H1 (cell line): ENCODE measurements at regions not wholly inside any gene's neighbourhood (a gene's known extent, or its start where the extent isn't known, plus 50 kb on each side); places are given as distances from the start of the nearest gene placed in this dataset.

ENCODE experiments used
- CTCF ChIA-PET: fragments of 300-600 bp; sonication (Branson Sonifier 250); formaldehyde crosslinking; loops from one replicate; lab custom pipeline; 2021; ENCODE audit not compliant: partially characterized antibody; lab: Charles Lee
- POLR2A ChIA-PET: fragments of 300-600 bp; sonication (Branson Sonifier 250); formaldehyde crosslinking; loops from one replicate; lab custom pipeline; 2021; ENCODE audit warnings: inconsistent platforms; ENCODE audit not compliant: partially characterized antibody; lab: Charles Lee
- DNase-seq, 2 experiments: peaks; one replicate each; pipeline versions ENCODE4 v3.0.0 to v3.0.0-alpha.2; 2010 to 2022; ENCODE audit warnings: low spot score in 2 of 2, low read depth in 1 of 2, mixed read lengths in 1 of 2
- FAIRE-seq: peaks from 2 replicates; lab custom pipeline; 2011; peaks lifted over from hg19 to GRCh38; lab: Jason Lieb, UNC
- H2AFZ ChIP-seq: 2 replicates; pipeline ENCODE4 v1.8.1; 2012; ENCODE audit warnings: low read length, inconsistent platforms
- H2AK5ac ChIP-seq: 2 replicates; pipeline ENCODE4 v1.6.1; 2013; ENCODE audit warnings: low read depth, low read length
- H2BK120ac ChIP-seq: replicated peaks from 2 replicates; pipeline ENCODE3; 2013; ENCODE audit warnings: low read depth, low read length, inconsistent platforms
- H2BK12ac ChIP-seq: 2 replicates; pipeline ENCODE4 v1.6.1; 2013; ENCODE audit warnings: low read depth, low read length
- H2BK15ac ChIP-seq: 2 replicates; pipeline ENCODE4 v1.6.1; 2013; ENCODE audit warnings: low read length
- H2BK20ac ChIP-seq: 2 replicates; pipeline ENCODE4 v1.6.1; 2013; ENCODE audit warnings: low read length
- H2BK5ac ChIP-seq: 2 replicates; pipeline ENCODE4 v1.6.1; 2013; ENCODE audit warnings: low read depth, low read length
- H3K14ac ChIP-seq: 2 replicates; pipeline ENCODE4 v1.6.1; 2013; ENCODE audit warnings: inconsistent platforms; ENCODE audit not compliant: insufficient read length
- H3K18ac ChIP-seq: 2 replicates; pipeline ENCODE4 v1.6.1; 2013; ENCODE audit warnings: low read length; ENCODE audit errors: extremely low read depth
- H3K23ac ChIP-seq: 2 replicates; pipeline ENCODE4 v1.6.1; 2013; ENCODE audit warnings: inconsistent platforms; ENCODE audit not compliant: insufficient read length
- H3K23me2 ChIP-seq: 2 replicates; pipeline ENCODE4 v1.6.1; 2013; ENCODE audit warnings: low read depth, low read length
- H3K27ac ChIP-seq: 2 replicates; pipeline ENCODE4 v1.6.1; 2011; ENCODE audit warnings: low read depth, low read length, inconsistent platforms
- H3K27me3 ChIP-seq, 4 experiments: replicated peaks in 1 of 4; 1 replicate in 1 of 4; 2 replicates in 3 of 4; pipeline versions ENCODE4 v1.6.1 to v1.8.1; 2011 to 2013; ENCODE audit warnings: low read length in 3 of 4, mild to moderate bottlenecking in 3 of 4, inconsistent platforms in 2 of 4, mixed read lengths in 2 of 4, moderate library complexity in 1 of 4; ENCODE audit not compliant: control insufficient read depth in 3 of 4, insufficient read depth in 3 of 4; ENCODE audit errors: extremely low read depth in 1 of 4
- H3K36me3 ChIP-seq, 4 experiments: 2 replicates each; pipeline versions ENCODE4 v1.6.1 to v1.8.1; 2011 to 2013; ENCODE audit warnings: mild to moderate bottlenecking in 4 of 4, low read length in 3 of 4, moderate library complexity in 2 of 4, control low read depth in 1 of 4, inconsistent platforms in 1 of 4; ENCODE audit not compliant: insufficient read depth in 4 of 4, control insufficient read depth in 2 of 4
- H3K4ac ChIP-seq: replicated peaks from 2 replicates; pipeline ENCODE3; 2013; ENCODE audit warnings: low read length, low read depth, mixed read lengths, inconsistent platforms; ENCODE audit not compliant: insufficient read length
- H3K4me1 ChIP-seq, 4 experiments: replicated peaks in 1 of 4; 1 replicate in 1 of 4; 2 replicates in 3 of 4; pipeline versions ENCODE4 v1.6.1 to v1.8.1; 2011 to 2013; ENCODE audit warnings: low read length in 3 of 4, inconsistent platforms in 2 of 4, mixed read lengths in 1 of 4; ENCODE audit not compliant: insufficient read depth in 4 of 4, control insufficient read depth in 3 of 4
- H3K4me2 ChIP-seq, 2 experiments: 2 replicates each; pipeline versions ENCODE4 v1.6.1 to v1.8.1; 2011 to 2013; ENCODE audit warnings: low read depth in 2 of 2, low read length in 2 of 2, control low read depth in 1 of 2, inconsistent platforms in 1 of 2, mild to moderate bottlenecking in 1 of 2; ENCODE audit not compliant: insufficient read depth in 1 of 2
- H3K4me3 ChIP-seq, 4 experiments: fragments of 200-600, 300-600 bp in 1 of 4; sonication (generic), shearing (Covaris generic), sonication (Bioruptor Twin) in 1 of 4; 2 replicates each; pipeline versions ENCODE4 v1.5.1 to v1.8.1; 2011 to 2016; ENCODE audit warnings: low read length in 4 of 4, low read depth in 3 of 4, control low read depth in 2 of 4, inconsistent platforms in 2 of 4, mild to moderate bottlenecking in 2 of 4, mixed read lengths in 1 of 4, moderate library complexity in 1 of 4; ENCODE audit not compliant: insufficient read depth in 2 of 4; ENCODE audit errors: extremely low read depth in 1 of 4
- H3K56ac ChIP-seq: replicated peaks from 2 replicates; pipeline ENCODE3; 2013; ENCODE audit warnings: low read depth, mild to moderate bottlenecking, mixed read lengths, low read length, inconsistent platforms; ENCODE audit not compliant: insufficient read length
- H3K79me1 ChIP-seq: 2 replicates; pipeline ENCODE4 v1.6.1; 2013; ENCODE audit warnings: low read depth, low read length, control low read depth
- H3K79me2 ChIP-seq, 2 experiments: 2 replicates each; pipeline versions ENCODE4 v1.6.1 to v1.8.1; 2012 to 2013; ENCODE audit warnings: low read length in 2 of 2, mild to moderate bottlenecking in 2 of 2, inconsistent platforms in 1 of 2; ENCODE audit not compliant: insufficient read depth in 2 of 2, control insufficient read depth in 1 of 2
- H3K9ac ChIP-seq, 4 experiments: replicated peaks in 1 of 4; 1 replicate in 1 of 4; 2 replicates in 3 of 4; pipeline versions ENCODE4 v1.6.1 to v1.8.1; 2011 to 2013; ENCODE audit warnings: low read depth in 3 of 4, low read length in 3 of 4, control low read depth in 2 of 4, mild to moderate bottlenecking in 2 of 4, moderate library complexity in 2 of 4, inconsistent platforms in 1 of 4; ENCODE audit errors: extremely low read depth in 1 of 4
- H3K9me3 ChIP-seq, 2 experiments: 2 replicates each; pipeline versions ENCODE4 v1.6.1 to v1.8.1; 2012 to 2013; ENCODE audit warnings: mild to moderate bottlenecking in 2 of 2, moderate library complexity in 2 of 2, control low read depth in 1 of 2, inconsistent platforms in 1 of 2, low read depth in 1 of 2, low read length in 1 of 2, mixed read lengths in 1 of 2; ENCODE audit not compliant: insufficient read depth in 2 of 2
- H4K20me1 ChIP-seq, 2 experiments: replicated peaks in 1 of 2; 2 replicates each; pipeline versions ENCODE3 to v1.8.1; 2011 to 2013; ENCODE audit warnings: inconsistent platforms in 2 of 2, low read length in 2 of 2, mild to moderate bottlenecking in 1 of 2; ENCODE audit not compliant: insufficient read depth in 2 of 2, control insufficient read depth in 1 of 2
- H4K5ac ChIP-seq: 2 replicates; pipeline ENCODE4 v1.6.1; 2013; ENCODE audit warnings: low read length, low read depth, mixed read lengths, inconsistent platforms; ENCODE audit not compliant: insufficient read length
- H4K8ac ChIP-seq: 2 replicates; pipeline ENCODE4 v1.8.0; 2013; ENCODE audit warnings: mild to moderate bottlenecking, moderate library complexity, low read length, inconsistent platforms; ENCODE audit not compliant: insufficient read depth; ENCODE audit errors: extremely low read depth
- H4K91ac ChIP-seq: replicated peaks from 2 replicates; pipeline ENCODE3; 2013; ENCODE audit warnings: low read length, mixed read lengths, inconsistent platforms; ENCODE audit not compliant: insufficient read length
- BCL11A ChIP-seq, 2 experiments: IDR thresholded peaks; one replicate each; pipeline ENCODE4 v1.6.1; 2011; ENCODE audit warnings: low read depth in 2 of 2, low read length in 2 of 2, mild to moderate bottlenecking in 2 of 2
- CBX5 ChIP-seq: fragments of 300-800, 300-1000 bp; sonication (generic); IDR thresholded peaks from 2 replicates; pipeline ENCODE4 v1.7.1; 2016; ENCODE audit warnings: antibody characterized with exemption, low read length, low read depth
- CBX8 ChIP-seq: fragments of 300-800, 300-1000 bp; sonication (generic); IDR thresholded peaks from 2 replicates; pipeline ENCODE4 v1.7.1; 2016; ENCODE audit warnings: low read depth, low read length, borderline replicate concordance
- EP300 ChIP-seq, 2 experiments: IDR thresholded peaks; 1 replicate in 1 of 2; 2 replicates in 1 of 2; pipeline ENCODE4 v1.6.1; 2011 to 2012; ENCODE audit warnings: low read depth in 2 of 2, low read length in 2 of 2, mild to moderate bottlenecking in 2 of 2, borderline replicate concordance in 1 of 2, inconsistent platforms in 1 of 2, moderate library complexity in 1 of 2
- JUND ChIP-seq: IDR thresholded peaks from 2 replicates; pipeline ENCODE4 v1.6.1; 2011; ENCODE audit warnings: mild to moderate bottlenecking, improper control_type of control experiment, low read length
- SIN3A ChIP-seq, 2 experiments: IDR thresholded peaks in 1 of 2; conservative IDR thresholded peaks in 1 of 2; 2 replicates each; pipeline ENCODE4 v1.6.1; 2011 to 2012; ENCODE audit warnings: low read length in 2 of 2, improper control_type of control experiment in 1 of 2, low read depth in 1 of 2, mild to moderate bottlenecking in 1 of 2
- SRF ChIP-seq: IDR thresholded peaks from 2 replicates; pipeline ENCODE4 v1.6.1; 2011; ENCODE audit warnings: mild to moderate bottlenecking, low read depth, low read length, moderate library complexity
- TAF7 ChIP-seq: optimal IDR thresholded peaks from 2 replicates; pipeline ENCODE3; 2011; ENCODE audit warnings: low read depth, mild to moderate bottlenecking, inconsistent platforms, low read length, moderate library complexity, borderline replicate concordance
- TEAD4 ChIP-seq: IDR thresholded peaks from 2 replicates; pipeline ENCODE4 v1.6.1; 2012; ENCODE audit warnings: low read depth, low read length, inconsistent platforms, mixed read lengths
- WGBS, 2 experiments: shearing (Covaris generic) in 1 of 2; methylation state at CpG; one replicate each; pipeline versions ENCODE4 v1.1.6 to v1.1.7; 2013 to 2015; ENCODE audit warnings: low lambda C conversion rate in 2 of 2, mixed read lengths in 2 of 2, inconsistent platforms in 1 of 2, low coverage in 1 of 2, missing lambda C conversion rate in 1 of 2; ENCODE audit not compliant: insufficient replicate concordance in 2 of 2, insufficient coverage in 1 of 2, insufficient read length in 1 of 2; ENCODE audit errors: extremely low coverage in 1 of 2, missing lambda C conversion rate in 1 of 2; 5-methylcytosine and 5-hydroxymethylcytosine counted together
- TF ChIP-seq, protein P1 (sequence below): IDR thresholded peaks from 2 replicates; pipeline ENCODE4 v1.6.1; 2011; ENCODE audit warnings: low read length, improper control_type of control experiment
- TF ChIP-seq, protein P2 (sequence below): IDR thresholded peaks from 2 replicates; pipeline ENCODE4 v1.6.1; 2011; ENCODE audit warnings: low read depth, mild to moderate bottlenecking, low read length; ENCODE audit not compliant: insufficient read depth

DNA sequence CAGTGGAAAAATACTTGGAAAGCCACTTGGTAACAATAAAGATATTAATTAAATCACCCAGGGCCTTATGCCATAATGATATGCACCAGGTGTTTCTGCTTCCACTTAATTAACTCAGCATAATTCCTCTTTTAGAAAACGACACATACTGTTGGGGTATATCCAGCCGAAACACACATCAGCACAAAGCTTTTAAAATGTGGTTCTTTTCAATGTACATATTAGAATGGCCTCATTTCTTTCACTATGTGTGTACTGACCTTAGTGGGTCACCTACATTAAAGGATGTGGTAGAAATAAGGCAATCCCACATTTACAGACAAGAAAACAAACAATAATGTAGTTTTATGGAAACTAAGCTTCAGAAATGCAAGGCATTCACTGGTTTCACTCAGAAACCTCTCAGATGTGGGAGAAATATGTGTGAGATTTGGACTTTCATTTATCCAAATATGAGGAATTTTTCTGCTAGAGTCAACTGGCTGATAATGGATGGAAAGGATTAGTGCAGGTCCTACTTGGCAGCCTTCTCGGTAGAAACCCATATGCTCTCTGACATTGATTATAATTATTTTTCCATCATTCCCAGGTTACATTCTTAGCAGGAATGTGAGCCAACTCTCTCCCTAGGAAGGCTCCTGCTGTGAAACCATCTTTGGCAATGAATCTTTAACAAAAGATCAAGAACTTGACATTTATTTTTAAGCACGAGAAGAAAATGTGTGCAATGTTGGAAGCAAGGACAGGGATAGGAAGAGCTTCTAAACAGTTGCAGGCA, 66.7 kb upstream of the DHX40 start:
- CTCF ChIA-PET, result interaction anchor here (1.6 kb wide), 1 partner anchor 64 kb away, joined by 3 read pairs; no protein-coding TSS in a partner anchor
- Histone ChIP-seq H3K4ac (no peak overlapping the region), H3K79me2 (no peaks in the 10 kb centered on the region), H4K5ac (no peak overlapping the region), H3K9ac (no peak overlapping the region), H2BK5ac (no peak overlapping the region), H3K27me3 (no peaks in the 10 kb centered on the region), H3K23ac (no peak overlapping the region), H3K14ac (no peak overlapping the region), H2AK5ac (no peak overlapping the region), H2BK120ac (no peak overlapping the region), H4K20me1 (no peaks in the 10 kb centered on the region), H2BK15ac (no peak overlapping the region), H3K79me1 (no peaks in the 10 kb centered on the region), H3K9me3 (peaks cover 0 to 10% of the 10 kb centered on the region in 2 experiments; a peak in 1 of 4 replicates), H3K18ac (no peak overlapping the region), H3K4me3 (no peak overlapping the region), H3K56ac (no peak overlapping the region), H4K8ac (no peak overlapping the region), H2BK20ac (no peak overlapping the region), H3K4me2 (no peak overlapping the region), H3K36me3 (no peaks in the 10 kb centered on the region), H3K23me2 (no peaks in the 10 kb centered on the region), H4K91ac (no peak overlapping the region), H2AFZ (no peak overlapping the region), H2BK12ac (no peak overlapping the region), H3K27ac (no peak overlapping the region), H3K4me1 (no peaks in the 10 kb centered on the region)
- no peak for FAIRE-seq
- POLR2A ChIA-PET, result no interaction called here
- 88% methylated on average over 4 of the region's 4 CpGs; no CpG with 5 or more reads in 1 of the 2 experiments for WGBS, 2 experiments
- no peak for DNase-seq
- TF ChIP-seq, protein P1, sequence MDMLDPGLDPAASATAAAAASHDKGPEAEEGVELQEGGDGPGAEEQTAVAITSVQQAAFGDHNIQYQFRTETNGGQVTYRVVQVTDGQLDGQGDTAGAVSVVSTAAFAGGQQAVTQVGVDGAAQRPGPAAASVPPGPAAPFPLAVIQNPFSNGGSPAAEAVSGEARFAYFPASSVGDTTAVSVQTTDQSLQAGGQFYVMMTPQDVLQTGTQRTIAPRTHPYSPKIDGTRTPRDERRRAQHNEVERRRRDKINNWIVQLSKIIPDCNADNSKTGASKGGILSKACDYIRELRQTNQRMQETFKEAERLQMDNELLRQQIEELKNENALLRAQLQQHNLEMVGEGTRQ, result no peak
- no peak for TF ChIP-seq TAF7
- TF ChIP-seq CBX8, result no peak
- TF ChIP-seq JUND, result no peak
- TF ChIP-seq BCL11A (IDR thresholded peaks at IDR 0.05; ENCODE audit: low read depth in 2 of 2, low read length in 2 of 2), result no peak
- TF ChIP-seq TEAD4, result no peak
- TF ChIP-seq, protein P2, sequence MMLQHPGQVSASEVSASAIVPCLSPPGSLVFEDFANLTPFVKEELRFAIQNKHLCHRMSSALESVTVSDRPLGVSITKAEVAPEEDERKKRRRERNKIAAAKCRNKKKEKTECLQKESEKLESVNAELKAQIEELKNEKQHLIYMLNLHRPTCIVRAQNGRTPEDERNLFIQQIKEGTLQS, result no peak
- TF ChIP-seq SIN3A (conservative IDR thresholded peaks at IDR 0.05 in 1 of 2, IDR thresholded peaks at IDR 0.05 in 1 of 2; ENCODE audit: low read depth in 1 of 2, low read length in 2 of 2), result no peak
- TF ChIP-seq CBX5, result no peak
- TF ChIP-seq EP300 (IDR thresholded peaks at IDR 0.05; ENCODE audit: borderline replicate concordance in 1 of 2, low read depth in 2 of 2, low read length in 2 of 2), result no peak
- no peak for TF ChIP-seq SRF
